Stimulated activated CD4-positive, alpha-beta T cell treated with anti-CD3 and anti-CD28 coated beads, Interleukin-12 subunit alpha, Interleukin-12 subunit beta, amount 100 ng/mL, for 24 hours (primary cell): ENCODE measurements at regions not wholly inside any gene's neighbourhood (a gene's known extent, or its start where the extent isn't known, plus 50 kb on each side); places are given as distances from the start of the nearest gene placed in this dataset.
"Not testable (repeated sequence)": the region's sequence is repeated elsewhere in the genome, so short reads cannot be mapped to it uniquely, and the experiment has no call there.

ENCODE experiments used
- DNase-seq, 2 experiments: peaks; one replicate each; pipeline ENCODE4 v3.0.0-alpha.2; 2020; ENCODE audit warnings: low read depth in 2 of 2

- no peak for DNase-seq
These were observed 51.7 kb downstream of the FAM50B start for GRCh38 chr6:3900744-3901336.

DNA sequence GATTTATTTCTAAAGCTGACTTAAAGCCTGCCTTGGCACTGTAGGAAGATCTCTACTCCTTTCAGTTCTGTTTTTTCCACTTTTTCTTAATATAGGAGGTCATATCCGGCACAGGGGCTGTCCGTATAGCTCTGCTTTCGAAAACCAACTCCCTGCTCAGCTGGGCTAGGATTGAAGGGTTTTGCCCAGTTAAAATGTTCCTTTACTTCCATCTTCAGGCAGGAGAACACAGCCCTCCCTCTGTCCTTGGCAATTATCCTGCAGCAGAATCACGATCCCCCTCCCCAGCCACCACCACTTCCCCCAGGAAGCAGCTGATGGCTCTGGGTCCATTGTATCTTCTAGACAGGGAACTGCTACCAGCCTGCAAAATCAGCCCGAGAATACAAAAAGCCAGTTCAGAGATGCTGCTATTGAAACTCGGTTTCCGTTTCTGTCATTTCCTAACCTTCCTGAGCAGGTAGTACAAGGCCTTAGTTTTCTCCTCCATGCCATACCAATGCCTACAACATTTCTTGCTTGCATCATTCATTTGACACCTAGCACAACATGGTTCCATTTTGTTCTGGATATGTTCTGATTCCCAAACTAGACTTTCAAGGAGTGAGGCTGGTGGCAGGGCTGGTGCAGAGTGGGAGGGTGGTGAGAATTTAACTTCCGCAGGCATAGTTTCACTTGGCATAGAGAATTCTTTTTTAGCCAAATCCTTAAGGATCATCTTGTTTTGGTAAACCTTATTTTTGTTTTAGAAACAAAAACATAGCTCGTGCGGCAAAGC lies 53.9 kb downstream of the FAM50B start:
- DNase-seq: no peak

DNA sequence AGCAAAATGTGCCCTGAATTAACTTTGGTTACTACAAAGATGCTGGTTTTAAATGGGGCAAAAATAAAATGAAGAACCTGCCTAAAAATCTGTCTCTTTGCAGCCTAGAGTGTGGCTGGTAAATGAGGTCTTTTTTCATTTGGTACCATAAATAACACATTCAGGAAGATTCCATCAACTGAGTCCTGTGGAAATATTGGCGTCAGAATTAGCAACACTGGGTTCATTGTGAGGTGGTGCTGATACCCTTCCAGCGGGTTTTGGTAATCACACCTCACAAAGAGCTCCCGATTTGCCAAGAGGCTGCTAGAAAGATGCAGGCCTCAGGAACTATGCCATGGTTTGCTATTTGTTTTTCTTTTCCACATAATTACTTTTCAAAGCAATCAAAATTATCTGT lies 55.3 kb downstream of the FAM50B start:
- no peak for DNase-seq

- DNase-seq: no peak
These were observed 57.0 kb downstream of the FAM50B start for GRCh38 chr6:3905945-3906845.

GRCh38 chr6:3906846-3907151 lies 57.6 kb downstream of the FAM50B start:
- no peak for DNase-seq

GRCh38 chr6:3908223-3908622 lies 59.0 kb downstream of the FAM50B start:
- DNase-seq: no peak

DNA sequence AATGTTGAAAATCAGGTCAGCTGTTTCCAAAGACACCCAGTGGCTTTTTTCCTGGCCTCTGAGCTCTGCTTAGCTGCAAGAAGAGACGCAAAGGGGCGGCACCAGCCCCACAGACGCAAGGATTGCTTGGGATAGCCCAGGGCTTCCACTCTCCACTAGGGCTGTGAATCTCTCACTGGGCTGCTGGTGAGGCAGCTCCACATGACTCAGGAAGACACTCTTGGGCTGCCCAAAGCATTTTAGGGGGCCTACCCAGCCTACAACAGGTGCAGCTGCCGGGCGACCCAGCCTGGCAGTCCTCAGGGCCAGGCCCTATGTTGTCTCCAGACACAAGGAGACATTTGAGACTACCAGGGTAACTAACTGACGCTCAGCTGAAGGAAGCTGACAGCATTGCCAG lies 59.8 kb downstream of the FAM50B start:
- no peak for DNase-seq

DNA sequence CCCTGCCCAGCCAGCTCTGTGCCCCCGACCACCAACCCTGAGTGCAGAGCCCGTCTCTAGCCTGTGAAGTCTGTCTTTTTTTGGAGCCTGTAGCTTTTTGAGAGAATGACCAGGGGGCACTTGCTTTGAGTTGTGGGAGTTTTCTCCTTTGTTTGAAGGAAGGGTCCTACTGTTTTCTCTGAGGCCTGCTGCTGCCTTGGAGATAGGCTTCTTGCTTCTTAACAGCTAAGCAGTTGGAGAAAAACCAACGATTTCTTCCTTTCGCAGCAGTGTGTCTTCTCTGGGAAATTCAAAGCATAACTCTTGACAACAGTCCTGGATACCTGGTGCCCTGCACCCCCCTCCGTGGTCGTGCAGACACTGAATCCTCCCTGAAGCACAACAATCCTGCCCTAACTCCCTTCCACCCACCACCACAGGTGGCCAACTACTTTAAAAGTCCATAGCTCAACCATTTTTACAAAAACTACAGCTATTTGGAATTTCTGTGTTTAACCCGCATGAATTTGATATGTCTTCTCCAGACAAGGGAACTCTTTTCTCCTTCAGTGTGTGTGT lies 61.0 kb downstream of the FAM50B start:
- no peak for DNase-seq

DNA sequence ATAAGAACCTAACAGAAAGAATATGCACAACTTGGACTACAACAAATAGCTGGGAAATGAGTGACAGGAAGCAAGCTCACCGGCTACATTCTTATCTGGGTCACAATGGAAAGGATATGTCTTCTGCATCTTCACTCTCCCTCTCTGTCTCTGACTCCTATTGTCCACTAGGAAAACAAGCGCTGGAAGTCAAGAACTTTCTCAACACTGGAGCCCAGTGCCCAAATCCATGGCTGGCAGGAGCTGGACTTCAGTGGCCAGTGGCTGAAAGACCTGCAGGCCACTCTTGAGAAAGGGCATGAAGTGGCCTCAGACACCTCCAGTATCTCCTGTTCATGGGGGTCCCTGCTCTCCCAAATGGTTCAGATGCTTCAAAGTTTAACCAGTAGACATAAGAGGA lies 62.0 kb downstream of the FAM50B start:
- DNase-seq: no peak

- DNase-seq: no peak
These were observed 62.6 kb downstream of the FAM50B start for GRCh38 chr6:3911614-3912336.

DNA sequence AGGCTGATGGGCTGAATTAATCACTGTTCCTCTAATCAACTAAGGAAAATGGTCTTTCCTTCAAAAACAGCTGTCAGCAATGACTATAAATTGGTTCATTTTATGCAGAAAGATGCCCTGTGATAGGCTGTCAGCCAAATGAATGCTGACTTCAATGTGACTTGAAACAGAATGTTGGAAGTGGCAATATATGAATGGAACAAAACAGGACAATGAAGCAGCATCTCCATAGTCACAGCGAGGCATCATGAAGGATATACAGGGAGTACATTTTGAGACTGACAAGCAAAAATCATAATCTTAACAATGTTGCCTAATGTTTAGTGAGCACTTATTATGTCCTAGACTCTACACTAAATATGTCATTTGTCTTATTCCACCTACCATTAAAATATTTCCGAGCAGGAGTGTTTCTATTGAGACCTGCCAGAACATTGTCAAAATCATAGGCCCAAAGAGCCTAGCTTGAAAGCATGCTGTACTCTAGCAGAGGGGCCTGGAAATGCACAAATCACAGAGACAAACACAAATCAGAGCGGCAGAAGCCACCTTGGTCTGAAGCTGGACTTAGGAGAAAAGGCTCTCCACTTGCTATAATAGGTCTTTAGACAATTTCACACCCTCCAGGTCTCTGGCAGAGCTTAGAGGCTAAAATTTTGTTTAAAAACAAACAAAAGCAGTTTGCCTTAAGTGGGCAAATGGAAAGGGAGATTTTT lies 63.3 kb downstream of the FAM50B start:
- no peak for DNase-seq

DNA sequence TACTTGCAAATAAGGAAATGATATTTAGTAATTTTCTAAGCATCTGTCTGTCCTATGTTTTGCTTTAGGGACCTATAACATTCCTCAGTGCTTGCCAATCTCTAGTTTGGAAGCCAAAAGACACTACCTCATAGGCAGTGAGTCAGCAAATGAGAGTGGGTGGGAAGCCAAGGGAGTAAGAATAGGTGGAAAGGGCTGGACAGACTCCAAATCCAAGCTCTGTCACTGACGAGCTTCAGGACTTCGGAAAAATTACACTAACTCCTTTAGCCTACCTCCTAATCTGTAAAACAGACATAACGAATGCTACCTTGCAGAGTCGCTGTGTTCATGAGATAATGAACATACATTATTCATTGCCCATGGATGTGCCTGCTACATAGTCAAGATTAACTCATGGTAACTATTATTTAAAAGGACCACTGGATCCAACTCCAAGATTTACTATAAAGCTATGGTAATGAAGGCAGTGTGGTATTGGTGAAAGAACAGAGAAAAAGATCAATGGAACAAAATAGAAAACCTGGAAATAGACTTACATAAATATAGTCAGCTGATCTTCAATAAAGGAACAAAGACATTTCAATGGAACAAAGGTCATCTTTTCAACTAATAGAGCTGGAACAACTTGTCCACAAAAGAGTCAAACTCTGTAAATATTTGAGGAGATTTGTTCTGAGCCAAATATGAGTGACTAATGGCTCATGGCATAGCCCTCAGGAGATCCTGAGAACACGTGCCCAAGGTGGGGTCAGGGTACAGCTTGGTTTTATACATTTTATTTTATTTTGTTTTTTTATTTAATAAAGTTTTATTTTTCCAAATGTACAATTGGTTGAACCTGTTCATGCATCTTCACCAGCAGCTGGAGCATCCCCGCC lies 64.1 kb downstream of the FAM50B start:
- DNase-seq: no peak

DNA sequence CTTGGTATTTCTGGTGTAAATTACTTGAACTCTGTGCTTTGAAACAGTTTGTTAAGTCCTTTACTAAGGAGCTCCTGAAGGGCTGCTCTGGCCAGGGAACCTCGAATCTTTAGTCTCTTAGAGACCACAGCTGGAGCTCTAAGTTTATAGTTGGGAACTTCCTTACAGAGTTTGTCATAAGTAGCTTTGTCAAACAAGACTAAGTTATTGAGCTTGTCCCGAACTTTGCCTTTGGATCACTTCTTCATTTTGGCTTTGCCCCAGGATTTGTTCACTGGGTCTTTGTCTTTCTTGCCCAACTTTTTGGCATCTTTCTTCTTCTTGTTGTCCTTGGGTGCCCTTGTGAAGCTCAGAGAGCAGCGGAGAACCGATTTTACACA lies 64.8 kb downstream of the FAM50B start:
- DNase-seq: no peak

DNA sequence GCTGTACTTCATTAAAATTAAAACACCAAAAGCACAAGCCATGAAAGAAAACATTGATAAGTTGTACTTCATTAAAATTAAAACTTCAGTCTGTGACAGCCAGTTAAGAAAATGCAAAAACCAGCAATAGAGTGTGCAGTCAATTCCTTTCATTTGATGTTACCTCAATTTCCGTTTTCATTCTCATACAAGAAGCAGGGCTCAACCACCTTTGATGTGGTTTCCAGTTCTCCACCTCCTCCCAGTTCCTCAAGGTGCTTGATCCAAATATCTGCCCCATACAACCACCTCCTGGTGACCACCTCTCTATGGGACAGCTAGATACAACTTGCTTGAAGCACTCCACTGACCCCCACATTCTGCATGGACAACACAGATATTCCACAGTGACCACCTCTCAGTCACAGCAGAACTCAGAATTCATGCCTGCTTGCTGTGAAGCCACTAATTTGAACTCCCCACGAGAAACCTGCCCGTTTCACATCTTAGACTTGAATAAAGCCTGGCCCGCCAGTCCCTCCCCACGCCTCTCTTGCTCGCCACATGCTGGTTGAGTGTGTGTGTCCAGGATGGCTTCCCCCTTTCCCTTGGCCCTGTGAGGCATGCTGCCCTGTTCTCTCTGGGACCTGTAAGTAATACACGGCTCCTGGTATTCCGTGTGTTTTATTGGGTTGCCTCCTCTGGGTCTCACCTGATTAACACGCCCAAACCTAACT lies 66.1 kb downstream of the FAM50B start:
- DNase-seq: peak in 1 of 2 experiments; percentile 3

- no peak for DNase-seq
These were observed 67.0 kb downstream of the FAM50B start for GRCh38 chr6:3916211-3916610.

GRCh38 chr6:3916749-3917148 lies 67.6 kb downstream of the FAM50B start:
- not testable (repeated sequence) for DNase-seq

DNA sequence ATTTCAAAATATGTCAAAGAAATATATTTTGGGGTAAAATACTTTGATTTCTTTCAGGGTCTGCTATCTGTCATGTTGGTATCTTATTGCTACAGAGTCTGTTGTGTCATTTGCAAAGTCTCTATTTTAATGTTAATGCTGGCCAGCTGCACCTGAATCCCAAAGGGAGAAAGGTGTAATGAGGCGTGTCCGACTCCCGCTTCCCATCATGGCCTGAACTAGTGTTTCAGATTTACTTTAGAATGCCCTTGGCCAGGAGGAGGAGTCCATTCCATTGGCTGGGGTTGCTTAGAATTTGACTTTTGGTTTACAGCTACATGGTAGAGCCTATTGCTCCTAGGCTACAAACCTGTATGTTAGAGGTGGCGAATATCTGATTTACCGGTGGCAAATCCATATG lies 69.3 kb downstream of the FAM50B start:
- DNase-seq: no peak

DNA sequence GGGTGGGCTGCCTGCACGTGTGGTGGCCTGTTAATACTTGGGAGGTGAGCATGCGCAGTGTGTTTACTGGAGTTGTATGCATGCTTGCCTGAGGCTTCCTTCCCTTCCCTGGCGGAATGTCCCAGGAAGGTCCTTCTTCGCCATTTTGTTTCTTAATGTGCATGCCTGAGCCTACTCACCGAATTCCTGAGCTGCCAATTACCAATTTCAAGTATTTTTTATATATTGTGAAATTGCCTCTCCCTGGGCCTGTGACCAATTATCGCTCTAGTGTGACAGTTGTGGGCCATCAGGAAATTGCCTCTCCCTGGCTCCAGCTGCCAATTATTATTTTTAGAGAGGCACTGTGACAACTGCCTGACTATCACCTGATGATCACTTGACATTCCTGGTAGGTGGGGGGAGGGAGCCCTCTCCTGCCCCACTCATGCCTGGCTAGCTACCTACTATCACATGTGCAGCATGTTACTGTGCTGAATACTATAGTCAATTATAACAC lies 70.0 kb downstream of the FAM50B start:
- DNase-seq: no peak

DNA sequence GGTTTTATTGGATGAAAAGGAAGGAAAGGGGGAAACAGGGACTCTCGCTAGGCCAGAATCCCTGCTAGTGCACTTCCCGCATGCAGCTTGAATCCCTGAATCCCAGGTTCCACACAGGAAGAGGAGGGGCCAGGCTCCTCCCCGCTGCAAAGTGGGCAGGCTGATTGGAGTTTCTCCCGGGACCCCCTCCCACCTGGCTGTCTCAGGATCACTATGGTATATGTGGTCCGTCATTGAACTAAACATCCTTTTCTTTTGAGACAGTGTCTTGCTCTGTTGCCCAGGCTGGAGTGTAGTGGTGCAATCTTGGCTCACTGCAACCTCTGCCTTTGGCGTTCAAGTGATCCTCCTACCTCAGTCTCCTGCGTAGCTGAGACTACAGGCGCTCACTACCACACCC lies 70.7 kb downstream of the FAM50B start:
- DNase-seq: no peak
